Vagina (tissue), 2 donors: ENCODE measurements at regions not wholly inside any gene's neighbourhood (a gene's known extent, or its start where the extent isn't known, plus 50 kb on each side); places are given as distances from the start of the nearest gene placed in this dataset.

Experiments
- DNase-seq, 2 donors: peaks; one replicate each; pipeline ENCODE4 v3.0.0-alpha.2; 2017; ENCODE audit errors: extremely low spot score in 2 of 2
- H3K27ac ChIP-seq: fragments of 200-600 bp; sonication (generic); one replicate; pipeline ENCODE4 v1.5.1; 2019
- H3K27me3 ChIP-seq: fragments of 200-600 bp; sonication (generic); one replicate; pipeline ENCODE4 v1.5.1; 2019
- H3K36me3 ChIP-seq, 2 donors: fragments of 200-600 bp; sonication (generic); one replicate each; pipeline ENCODE4 v1.5.1; 2017 to 2019
- H3K4me1 ChIP-seq: fragments of 200-600 bp; sonication (generic); one replicate; pipeline ENCODE4 v1.5.1; 2019
- H3K4me3 ChIP-seq, 2 donors: fragments of 200-600 bp; sonication (generic); 1 replicate in 1 of 2; 2 replicates in 1 of 2; pipeline ENCODE4 v1.5.1; 2016 to 2019
- H3K9me3 ChIP-seq: fragments of 200-600 bp; sonication (generic); one replicate; pipeline ENCODE4 v1.5.1; 2019
- CTCF ChIP-seq, 3 experiments: fragments of 450-650 bp in 2 of 3; fragments of 200-600 bp in 1 of 3; sonication (generic) in 1 of 3; IDR thresholded peaks; one replicate each; pipeline ENCODE4 v1.5.1; 2017 to 2019; ENCODE audit warnings: antibody characterized with exemption in 3 of 3, mild to moderate bottlenecking in 2 of 3, moderate library complexity in 2 of 3
- POLR2A ChIP-seq, 2 donors: fragments of 450-650 bp; IDR thresholded peaks; one replicate each; pipeline ENCODE4 v1.6.1; 2017; ENCODE audit warnings: antibody characterized with exemption in 2 of 2, mild to moderate bottlenecking in 2 of 2, moderate library complexity in 2 of 2
- POLR2AphosphoS5 ChIP-seq, 2 donors: sonication (generic); formaldehyde crosslinking; IDR thresholded peaks; one replicate each; pipeline ENCODE4 v1.9.0; 2017; ENCODE audit warnings: antibody characterized with exemption in 2 of 2, mild to moderate bottlenecking in 2 of 2, low read depth in 1 of 2; ENCODE audit not compliant: insufficient read depth in 1 of 2
- intact Hi-C: fragments of 100-400 bp; cut with DNase I; formaldehyde crosslinking; loops from one replicate; pipeline ENCODE4 v1.15.1; 2023

- Histone ChIP-seq H3K9me3 (no peaks in the 10 kb centered on the region), H3K4me3 (no peak overlapping the region), H3K36me3 (no peaks in the 10 kb centered on the region), H3K27ac (no peak overlapping the region), H3K27me3 (no peaks in the 10 kb centered on the region), H3K4me1 (no peaks in the 10 kb centered on the region)
- intact Hi-C loops, result no loop called here
- no peak for TF ChIP-seq CTCF (IDR thresholded peaks at IDR 0.05)
- no peak for TF ChIP-seq POLR2A (IDR thresholded peaks at IDR 0.05)
- TF ChIP-seq POLR2AphosphoS5 (IDR thresholded peaks at IDR 0.05; ENCODE audit: insufficient read depth in 1 of 2, low read depth in 1 of 2), result no peak
- no peak for DNase-seq
Observed at GRCh38 chr11:129242855-129243254, 50.7 kb upstream of the ARHGAP32 start.
